Gastroesophageal sphincter (tissue), 4 donors: ENCODE measurements at regions not wholly inside any gene's neighbourhood (a gene's known extent, or its start where the extent isn't known, plus 50 kb on each side); places are given as distances from the start of the nearest gene placed in this dataset.
"Not testable (repeated sequence)": the region's sequence is repeated elsewhere in the genome, so short reads cannot be mapped to it uniquely, and the experiment has no call there.

Experiments used
- ATAC-seq: fragments of 150-250 bp; one replicate; pipeline ENCODE4 v1.9.1; 2016; ENCODE audit warnings: mild to moderate bottlenecking, moderate library complexity
- H3K27ac ChIP-seq, 4 donors: fragments of 200-600 bp; sonication (generic) in 3 of 4; 1 replicate in 3 of 4; 2 replicates in 1 of 4; pipeline ENCODE4 v1.5.1; 2016 to 2019
- H3K27me3 ChIP-seq: fragments of 200-600 bp; sonication (generic); one replicate; pipeline ENCODE4 v1.5.1; 2019
- H3K36me3 ChIP-seq, 2 donors: fragments of 200-600 bp; sonication (generic); one replicate each; pipeline ENCODE4 v1.5.1; 2019; ENCODE audit warnings: control low read depth in 1 of 2
- H3K4me1 ChIP-seq, 3 donors: fragments of 200-600 bp; sonication (generic); 1 replicate in 2 of 3; 2 replicates in 1 of 3; pipeline ENCODE4 v1.5.1; 2016 to 2019; ENCODE audit warnings: control low read depth in 2 of 3
- H3K4me3 ChIP-seq, 2 donors: fragments of 200-600 bp; sonication (generic); one replicate each; pipeline ENCODE4 v1.5.1; 2019; ENCODE audit warnings: mild to moderate bottlenecking in 1 of 2, moderate library complexity in 1 of 2
- H3K9me3 ChIP-seq, 3 donors: fragments of 200-600 bp; sonication (generic); one replicate each; pipeline ENCODE4 v1.5.1; 2017 to 2019; ENCODE audit warnings: control low read depth in 2 of 3
- CTCF ChIP-seq, 4 experiments: fragments of 200-600 bp in 2 of 4; fragments of 450-650 bp in 2 of 4; sonication (generic) in 1 of 4; IDR thresholded peaks; one replicate each; pipeline ENCODE4 v1.5.1; 2017 to 2019; ENCODE audit warnings: antibody characterized with exemption in 4 of 4, mild to moderate bottlenecking in 2 of 4, moderate library complexity in 2 of 4
- EP300 ChIP-seq: sonication (generic); formaldehyde crosslinking; IDR thresholded peaks from one replicate; pipeline ENCODE4 v1.6.1; 2017; ENCODE audit warnings: antibody characterized with exemption, mild to moderate bottlenecking
- POLR2A ChIP-seq, 2 donors: fragments of 450-650 bp; IDR thresholded peaks; one replicate each; pipeline ENCODE4 v1.6.1; 2017; ENCODE audit warnings: antibody characterized with exemption in 2 of 2, mild to moderate bottlenecking in 2 of 2, moderate library complexity in 1 of 2
- POLR2AphosphoS5 ChIP-seq: sonication (generic); formaldehyde crosslinking; IDR thresholded peaks from one replicate; pipeline ENCODE4 v1.6.1; 2017; ENCODE audit warnings: antibody characterized with exemption
- WGBS, 2 donors: methylation state at CpG; one replicate each; pipeline ENCODE4 v1.1.5; 2018; ENCODE audit warnings: low coverage in 1 of 2; 5-methylcytosine and 5-hydroxymethylcytosine counted together

GRCh38 chr1:72394457-72394856 lies 112.1 kb upstream of the NEGR1 start:
- H3K36me3 ChIP-seq: no peaks in the 10 kb centered on the region
- ATAC-seq: no peak
- H3K27ac ChIP-seq: no peak overlapping the region
- 51 to 56% methylated on average over 3 of the region's 3 CpGs for WGBS, 2 donors
- no peaks in the 10 kb centered on the region for H3K4me1 ChIP-seq
- no peak overlapping the region for H3K4me3 ChIP-seq
- H3K9me3 ChIP-seq: no peaks in the 10 kb centered on the region
- no peaks in the 10 kb centered on the region for H3K27me3 ChIP-seq
- no peak for TF ChIP-seq EP300
- no peak for TF ChIP-seq CTCF (IDR thresholded peaks at IDR 0.05)

- WGBS, 2 donors: 89 to 96% methylated on average over 2 of the region's 2 CpGs
- Histone ChIP-seq H3K27ac (no peak overlapping the region), H3K27me3 (no peaks in the 10 kb centered on the region), H3K9me3 (no peaks in the 10 kb centered on the region), H3K4me3 (no peak overlapping the region), H3K36me3 (no peaks in the 10 kb centered on the region), H3K4me1 (no peaks in the 10 kb centered on the region)
- ATAC-seq: no peak
- TF ChIP-seq EP300 (no peak), CTCF (IDR thresholded peaks at IDR 0.05) (no peak), POLR2AphosphoS5 (no peak), POLR2A (IDR thresholded peaks at IDR 0.05) (no peak)
Measured at GRCh38 chr1:72379072-72379471, 96.7 kb upstream of the NEGR1 start.

GRCh38 chr1:72375226-72375625 lies 92.9 kb upstream of the NEGR1 start:
- TF ChIP-seq POLR2AphosphoS5 (no peak), EP300 (no peak), POLR2A (IDR thresholded peaks at IDR 0.05) (no peak), CTCF (IDR thresholded peaks at IDR 0.05) (no peak)

GRCh38 chr1:72371259-72372035 lies 89.1 kb upstream of the NEGR1 start:
- H3K4me3 ChIP-seq: no peak overlapping the region
- no peaks in the 10 kb centered on the region for H3K36me3 ChIP-seq
- no peaks in the 10 kb centered on the region for H3K4me1 ChIP-seq
- H3K27ac ChIP-seq: no peak overlapping the region
- no peaks in the 10 kb centered on the region for H3K27me3 ChIP-seq
- WGBS, 2 donors: 38 to 60% methylated on average over 2 to 3 of the region's 3 CpGs
- H3K9me3 ChIP-seq: no peaks in the 10 kb centered on the region
- no peak for ATAC-seq
- TF ChIP-seq CTCF (IDR thresholded peaks at IDR 0.05) (no peak), EP300 (no peak), POLR2A (IDR thresholded peaks at IDR 0.05) (no peak), POLR2AphosphoS5 (no peak)

More at GRCh38 chr1:72375226-72375625, 92.9 kb upstream of the NEGR1 start:
- Histone ChIP-seq H3K4me1 (no peaks in the 10 kb centered on the region), H3K9me3 (no peaks in the 10 kb centered on the region), H3K36me3 (no peaks in the 10 kb centered on the region), H3K4me3 (no peak overlapping the region), H3K27me3 (no peaks in the 10 kb centered on the region), H3K27ac (no peak overlapping the region)
- ATAC-seq: no peak

GRCh38 chr1:72370836-72371235 lies 88.5 kb upstream of the NEGR1 start:
- ATAC-seq, H3K4me1 ChIP-seq, H3K4me3 ChIP-seq, H3K27ac ChIP-seq, H3K9me3 ChIP-seq, H3K27me3 ChIP-seq, H3K36me3 ChIP-seq: not testable (repeated sequence)
- WGBS, 2 donors: 75 to 100% methylated on average over 2 to 3 of the region's 3 CpGs
